ENCODE measurements at regions not wholly inside any gene's neighbourhood (a gene's known extent, or its start where the extent isn't known, plus 50 kb on each side); places are given as distances from the start of the nearest gene placed in this dataset.

DNA sequence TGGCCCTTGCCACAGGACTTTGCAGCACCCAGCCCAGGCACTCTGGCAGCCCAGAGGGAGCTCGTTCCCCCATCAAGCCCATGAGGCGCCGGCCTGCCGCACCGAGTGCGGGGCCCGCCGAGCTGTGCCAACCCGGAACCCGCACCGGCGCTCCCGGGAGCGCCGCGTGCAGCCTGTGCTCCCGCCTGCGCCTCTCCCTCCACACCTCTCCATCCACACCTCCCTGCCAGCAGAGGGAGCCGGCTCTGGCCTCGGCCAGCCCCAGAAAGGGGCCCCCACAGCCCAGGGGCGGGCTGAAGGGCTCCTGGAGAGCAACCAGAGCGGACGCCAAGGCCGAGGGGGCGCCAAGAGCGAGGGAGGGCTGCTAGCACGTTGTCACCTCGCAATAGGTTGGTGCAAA is 268.8 kb downstream of the MID1IP1 start:
- no peak for DNase-seq (ENCODE audit: low read depth)
- Histone ChIP-seq H3K4me3 (ENCODE audit: low read depth, low read length) (no peak overlapping the region), H3K27me3 (ENCODE audit: control insufficient read depth, insufficient read depth, low read length) (peaks cover 6% of the 10 kb centered on the region), H3K36me3 (ENCODE audit: control insufficient read depth, insufficient read depth, low read length) (no peaks in the 10 kb centered on the region)
- TF ChIP-seq, protein P1, sequence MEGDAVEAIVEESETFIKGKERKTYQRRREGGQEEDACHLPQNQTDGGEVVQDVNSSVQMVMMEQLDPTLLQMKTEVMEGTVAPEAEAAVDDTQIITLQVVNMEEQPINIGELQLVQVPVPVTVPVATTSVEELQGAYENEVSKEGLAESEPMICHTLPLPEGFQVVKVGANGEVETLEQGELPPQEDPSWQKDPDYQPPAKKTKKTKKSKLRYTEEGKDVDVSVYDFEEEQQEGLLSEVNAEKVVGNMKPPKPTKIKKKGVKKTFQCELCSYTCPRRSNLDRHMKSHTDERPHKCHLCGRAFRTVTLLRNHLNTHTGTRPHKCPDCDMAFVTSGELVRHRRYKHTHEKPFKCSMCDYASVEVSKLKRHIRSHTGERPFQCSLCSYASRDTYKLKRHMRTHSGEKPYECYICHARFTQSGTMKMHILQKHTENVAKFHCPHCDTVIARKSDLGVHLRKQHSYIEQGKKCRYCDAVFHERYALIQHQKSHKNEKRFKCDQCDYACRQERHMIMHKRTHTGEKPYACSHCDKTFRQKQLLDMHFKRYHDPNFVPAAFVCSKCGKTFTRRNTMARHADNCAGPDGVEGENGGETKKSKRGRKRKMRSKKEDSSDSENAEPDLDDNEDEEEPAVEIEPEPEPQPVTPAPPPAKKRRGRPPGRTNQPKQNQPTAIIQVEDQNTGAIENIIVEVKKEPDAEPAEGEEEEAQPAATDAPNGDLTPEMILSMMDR (IDR thresholded peaks at IDR 0.05; ENCODE audit: insufficient read depth, low read length, poor library complexity, severe bottlenecking): no peak

DNA sequence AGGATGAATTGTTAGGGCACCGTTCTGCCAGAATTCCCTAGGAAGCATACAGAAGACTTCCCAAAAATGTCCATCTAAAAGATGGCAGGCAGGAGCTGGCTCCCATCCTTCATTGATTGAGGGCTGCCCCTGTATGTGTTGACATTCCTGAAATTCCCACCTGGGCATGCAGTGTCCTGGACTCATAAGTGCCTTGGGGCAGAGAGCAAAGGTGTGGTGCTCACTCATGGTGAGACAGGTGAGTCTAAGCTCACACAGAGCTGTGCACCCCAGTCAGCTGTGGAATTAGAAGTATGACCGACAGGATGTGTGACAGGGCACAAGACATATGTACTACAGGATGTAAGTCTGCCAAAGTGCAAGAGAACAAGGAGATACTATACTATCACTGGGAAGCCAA is 271.9 kb downstream of the MID1IP1 start:
- TF ChIP-seq, protein P1 (IDR thresholded peaks at IDR 0.05; ENCODE audit: insufficient read depth, low read length, poor library complexity, severe bottlenecking): no peak
- DNase-seq (ENCODE audit: low read depth): no peak
- no peak overlapping the region for H3K4me3 ChIP-seq (ENCODE audit: low read depth, low read length)
- H3K36me3 ChIP-seq (ENCODE audit: control insufficient read depth, insufficient read depth, low read length): no peaks in the 10 kb centered on the region
- H3K27me3 ChIP-seq (ENCODE audit: control insufficient read depth, insufficient read depth, low read length): no peaks in the 10 kb centered on the region

DNA sequence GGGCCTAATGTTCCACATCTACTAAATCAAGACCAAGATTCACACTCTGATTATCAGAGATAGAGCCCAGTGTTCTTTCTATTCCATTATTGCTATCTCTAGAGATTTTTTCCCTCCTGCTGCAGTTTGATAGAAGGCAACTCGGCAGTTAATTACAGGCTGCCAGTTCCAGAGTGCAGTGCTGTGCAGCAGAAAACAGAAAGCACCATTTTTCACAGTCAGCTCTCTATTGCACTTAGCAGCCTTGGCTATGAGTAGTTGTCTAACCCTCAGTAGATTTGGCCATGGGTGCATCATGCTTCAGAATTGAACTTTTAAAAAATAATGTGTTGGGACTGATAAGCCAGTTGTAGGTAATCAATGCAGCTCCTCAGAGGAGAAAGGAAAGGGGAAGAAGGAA is 295.3 kb downstream of the MID1IP1 start:
- Histone ChIP-seq H3K27me3 (ENCODE audit: control insufficient read depth, insufficient read depth, low read length) (no peaks in the 10 kb centered on the region), H3K36me3 (ENCODE audit: control insufficient read depth, insufficient read depth, low read length) (no peaks in the 10 kb centered on the region), H3K4me3 (ENCODE audit: low read depth, low read length) (no peak overlapping the region)
- TF ChIP-seq, protein P1 (IDR thresholded peaks at IDR 0.05; ENCODE audit: insufficient read depth, low read length, poor library complexity, severe bottlenecking): no peak
- DNase-seq (ENCODE audit: low read depth): no peak

DNA sequence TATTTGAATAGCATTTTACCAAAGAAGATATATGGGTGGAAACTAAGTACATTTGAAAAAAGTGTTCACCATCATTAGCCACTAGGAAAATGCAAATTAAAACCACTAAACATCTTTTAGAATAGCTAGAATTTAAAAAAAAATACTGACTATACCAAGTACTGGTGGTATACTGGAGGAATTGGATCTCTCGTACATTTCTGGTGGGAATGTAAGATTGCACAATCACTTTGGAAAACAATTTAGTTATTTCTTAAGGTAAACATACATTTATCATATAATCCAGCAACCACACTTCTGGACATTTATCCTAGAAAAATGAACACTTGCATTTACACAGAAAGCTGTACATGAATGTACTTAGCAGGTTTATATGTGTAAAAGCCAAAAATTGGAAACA is 303.5 kb downstream of the MID1IP1 start:
- Histone ChIP-seq H3K4me3 (ENCODE audit: low read depth, low read length) (no peak overlapping the region), H3K36me3 (ENCODE audit: control insufficient read depth, insufficient read depth, low read length) (no peaks in the 10 kb centered on the region), H3K27me3 (ENCODE audit: control insufficient read depth, insufficient read depth, low read length) (no peaks in the 10 kb centered on the region)
- no peak for DNase-seq (ENCODE audit: low read depth)
- TF ChIP-seq, protein P1 (IDR thresholded peaks at IDR 0.05; ENCODE audit: insufficient read depth, low read length, poor library complexity, severe bottlenecking): no peak

DNA sequence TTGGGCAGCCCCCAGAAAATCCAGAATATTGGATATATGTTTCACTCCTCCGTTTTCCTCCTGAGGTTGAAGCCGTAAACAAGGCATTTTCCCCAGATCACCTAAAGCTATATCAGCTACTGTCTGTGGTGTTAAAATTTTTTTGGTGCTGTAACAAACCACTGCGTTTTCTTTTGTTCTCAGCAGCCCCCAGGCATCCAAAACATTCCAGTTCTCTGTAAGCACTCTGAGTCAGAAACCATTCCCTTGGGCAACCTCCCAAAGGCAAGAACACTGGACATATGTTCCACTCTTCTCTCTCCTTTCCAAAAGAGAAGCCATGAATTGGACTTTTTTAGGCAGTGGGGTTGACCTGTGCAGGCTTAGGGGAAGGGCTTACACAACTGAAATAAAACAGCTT is 310.9 kb downstream of the MID1IP1 start:
- DNase-seq (ENCODE audit: low read depth): no peak
- TF ChIP-seq, protein P1 (IDR thresholded peaks at IDR 0.05; ENCODE audit: insufficient read depth, low read length, poor library complexity, severe bottlenecking): no peak
- Histone ChIP-seq H3K4me3 (ENCODE audit: low read depth, low read length) (no peak overlapping the region), H3K36me3 (ENCODE audit: control insufficient read depth, insufficient read depth, low read length) (no peaks in the 10 kb centered on the region), H3K27me3 (ENCODE audit: control insufficient read depth, insufficient read depth, low read length) (no peaks in the 10 kb centered on the region)

DNA sequence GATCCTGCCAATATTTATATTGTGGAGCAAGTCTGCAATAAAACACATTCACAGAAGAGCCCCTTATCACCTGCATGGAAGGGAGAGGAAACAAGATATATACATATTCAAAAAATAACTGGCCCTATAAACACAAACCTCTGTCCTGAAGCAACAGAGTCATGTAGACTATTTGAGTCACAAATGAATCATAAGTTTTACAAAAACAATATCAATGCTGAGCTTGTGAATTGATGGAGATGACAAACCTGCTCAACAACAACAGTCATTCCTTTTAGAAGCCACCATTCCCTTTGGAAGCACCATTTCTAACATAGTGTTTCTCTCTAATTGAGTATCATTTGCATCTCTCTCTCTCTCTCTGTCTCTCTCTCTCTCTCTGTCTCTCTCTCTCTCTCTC is 313.9 kb downstream of the MID1IP1 start:
- Histone ChIP-seq H3K4me3 (ENCODE audit: low read depth, low read length) (no peak overlapping the region), H3K36me3 (ENCODE audit: control insufficient read depth, insufficient read depth, low read length) (no peaks in the 10 kb centered on the region), H3K27me3 (ENCODE audit: control insufficient read depth, insufficient read depth, low read length) (no peaks in the 10 kb centered on the region)
- TF ChIP-seq, protein P1 (IDR thresholded peaks at IDR 0.05; ENCODE audit: insufficient read depth, low read length, poor library complexity, severe bottlenecking): no peak
- DNase-seq (ENCODE audit: low read depth): no peak
